Rectal smooth muscle tissue (tissue), 1 donor: ENCODE measurements at regions not wholly inside any gene's neighbourhood (a gene's known extent, or its start where the extent isn't known, plus 50 kb on each side); places are given as distances from the start of the nearest gene placed in this dataset.
"Not testable (repeated sequence)": the region's sequence is repeated elsewhere in the genome, so short reads cannot be mapped to it uniquely, and the experiment has no call there.

Source experiments
- H3K27ac ChIP-seq: one replicate; pipeline ENCODE4 v1.7.0; 2013; ENCODE audit warnings: low read depth, low read length, inconsistent platforms
- H3K27me3 ChIP-seq: one replicate; pipeline ENCODE4 v1.7.0; 2013; ENCODE audit warnings: low read length; ENCODE audit not compliant: control insufficient read depth, insufficient read depth
- H3K36me3 ChIP-seq: one replicate; pipeline ENCODE4 v1.7.0; 2013; ENCODE audit warnings: low read length; ENCODE audit not compliant: control insufficient read depth, insufficient read depth
- H3K4me1 ChIP-seq: one replicate; pipeline ENCODE4 v1.7.0; 2013; ENCODE audit warnings: low read length; ENCODE audit not compliant: control insufficient read depth, insufficient read depth
- H3K4me3 ChIP-seq: one replicate; pipeline ENCODE4 v1.7.0; 2013; ENCODE audit warnings: low read length
- H3K9ac ChIP-seq: one replicate; pipeline ENCODE4 v1.7.0; 2013; ENCODE audit warnings: low read length

- H3K36me3 ChIP-seq: no peaks in the 10 kb centered on the region
- H3K27me3 ChIP-seq: no peaks in the 10 kb centered on the region
- H3K4me1 ChIP-seq: no peaks in the 10 kb centered on the region
- H3K9ac ChIP-seq: no peak overlapping the region
- no peak overlapping the region for H3K27ac ChIP-seq
- H3K4me3 ChIP-seq: no peak overlapping the region
Measured at GRCh38 chr10:124322191-124322980, 96.3 kb downstream of the OAT start.

- H3K27me3 ChIP-seq: no peaks in the 10 kb centered on the region
- H3K27ac ChIP-seq: no peak overlapping the region
- no peak overlapping the region for H3K4me3 ChIP-seq
- H3K4me1 ChIP-seq: no peaks in the 10 kb centered on the region
- H3K9ac ChIP-seq: no peak overlapping the region
- H3K36me3 ChIP-seq: no peaks in the 10 kb centered on the region
Measured at GRCh38 chr10:124321433-124322089, 97.2 kb downstream of the OAT start.

GRCh38 chr10:124320778-124321432 is 97.8 kb downstream of the OAT start:
- no peaks in the 10 kb centered on the region for H3K36me3 ChIP-seq
- no peak overlapping the region for H3K4me3 ChIP-seq
- no peaks in the 10 kb centered on the region for H3K4me1 ChIP-seq
- H3K27ac ChIP-seq: no peak overlapping the region
- no peaks in the 10 kb centered on the region for H3K27me3 ChIP-seq
- no peak overlapping the region for H3K9ac ChIP-seq

GRCh38 chr10:124319926-124320391 is 98.8 kb downstream of the OAT start:
- Histone ChIP-seq H3K4me3 (no peak overlapping the region), H3K4me1 (no peaks in the 10 kb centered on the region), H3K27ac (no peak overlapping the region), H3K36me3 (no peaks in the 10 kb centered on the region), H3K27me3 (no peaks in the 10 kb centered on the region), H3K9ac (no peak overlapping the region)

GRCh38 chr10:124319520-124319919 is 99.2 kb downstream of the OAT start:
- H3K36me3 ChIP-seq, H3K27ac ChIP-seq, H3K4me1 ChIP-seq, H3K27me3 ChIP-seq, H3K4me3 ChIP-seq, H3K9ac ChIP-seq: not testable (repeated sequence)

GRCh38 chr10:124318811-124319210 is 99.9 kb downstream of the OAT start:
- no peak overlapping the region for H3K27ac ChIP-seq
- no peaks in the 10 kb centered on the region for H3K36me3 ChIP-seq
- no peak overlapping the region for H3K4me3 ChIP-seq
- no peak overlapping the region for H3K9ac ChIP-seq
- H3K4me1 ChIP-seq: no peaks in the 10 kb centered on the region
- no peaks in the 10 kb centered on the region for H3K27me3 ChIP-seq

- no peaks in the 10 kb centered on the region for H3K27me3 ChIP-seq
- no peaks in the 10 kb centered on the region for H3K36me3 ChIP-seq
Measured at GRCh38 chr10:124318076-124318475, 100.6 kb downstream of the OAT start.

GRCh38 chr10:124316326-124316725 is 102.4 kb downstream of the OAT start:
- H3K4me1 ChIP-seq: no peaks in the 10 kb centered on the region
- H3K4me3 ChIP-seq: no peak overlapping the region
- H3K27me3 ChIP-seq: no peaks in the 10 kb centered on the region
- H3K9ac ChIP-seq: no peak overlapping the region
- H3K27ac ChIP-seq: no peak overlapping the region
- no peaks in the 10 kb centered on the region for H3K36me3 ChIP-seq

More at GRCh38 chr10:124318076-124318475, 100.6 kb downstream of the OAT start:
- no peaks in the 10 kb centered on the region for H3K4me1 ChIP-seq
- H3K9ac ChIP-seq: no peak overlapping the region
- H3K27ac ChIP-seq: no peak overlapping the region
- no peak overlapping the region for H3K4me3 ChIP-seq

- Histone ChIP-seq H3K36me3 (no peaks in the 10 kb centered on the region), H3K27me3 (no peaks in the 10 kb centered on the region), H3K4me3 (no peak overlapping the region), H3K4me1 (no peaks in the 10 kb centered on the region), H3K9ac (no peak overlapping the region), H3K27ac (no peak overlapping the region)
Measured at GRCh38 chr10:124315591-124316270, 103.0 kb downstream of the OAT start.

GRCh38 chr10:124313374-124313773 is 105.3 kb downstream of the OAT start:
- H3K27me3 ChIP-seq: no peaks in the 10 kb centered on the region
- H3K4me1 ChIP-seq: no peaks in the 10 kb centered on the region
- H3K4me3 ChIP-seq: no peak overlapping the region
- no peak overlapping the region for H3K9ac ChIP-seq
- H3K27ac ChIP-seq: no peak overlapping the region
- no peaks in the 10 kb centered on the region for H3K36me3 ChIP-seq

GRCh38 chr10:124308811-124309210 is 109.9 kb downstream of the OAT start:
- H3K27me3 ChIP-seq: no peaks in the 10 kb centered on the region
- no peaks in the 10 kb centered on the region for H3K36me3 ChIP-seq
- no peak overlapping the region for H3K27ac ChIP-seq
- H3K9ac ChIP-seq: no peak overlapping the region
- H3K4me1 ChIP-seq: no peaks in the 10 kb centered on the region
- H3K4me3 ChIP-seq: no peak overlapping the region

- Histone ChIP-seq H3K4me3 (no peak overlapping the region), H3K27me3 (no peaks in the 10 kb centered on the region), H3K4me1 (no peaks in the 10 kb centered on the region), H3K9ac (no peak overlapping the region), H3K36me3 (no peaks in the 10 kb centered on the region), H3K27ac (no peak overlapping the region)
Measured at GRCh38 chr10:124308056-124308645, 110.6 kb downstream of the OAT start.
